Trophoblast cell (in vitro differentiated cells and primary cell): ENCODE measurements at regions not wholly inside any gene's neighbourhood (a gene's known extent, or its start where the extent isn't known, plus 50 kb on each side); places are given as distances from the start of the nearest gene placed in this dataset.

Experiments
- DNase-seq, 2 donors: peaks; one replicate each; pipeline ENCODE4 v3.0.0-alpha.2; 2016
- H2AFZ ChIP-seq: 2 replicates; pipeline ENCODE4 v1.6.1; 2013; ENCODE audit warnings: low read length, moderate library complexity, mild to moderate bottlenecking; ENCODE audit not compliant: insufficient read depth, poor library complexity
- H2AK5ac ChIP-seq: 2 replicates; pipeline ENCODE4 v1.6.1; 2013; ENCODE audit warnings: mild to moderate bottlenecking, low read length
- H2BK120ac ChIP-seq: 2 replicates; pipeline ENCODE4 v1.6.1; 2013; ENCODE audit warnings: low read length, mild to moderate bottlenecking, moderate library complexity; ENCODE audit not compliant: insufficient read depth, poor library complexity
- H2BK12ac ChIP-seq: 2 replicates; pipeline ENCODE4 v1.6.1; 2013; ENCODE audit warnings: mild to moderate bottlenecking, low read length, moderate library complexity
- H2BK5ac ChIP-seq: 2 replicates; pipeline ENCODE4 v1.6.1; 2013; ENCODE audit warnings: low read length, low read depth, moderate library complexity, mild to moderate bottlenecking; ENCODE audit not compliant: poor library complexity
- H3K14ac ChIP-seq: 2 replicates; pipeline ENCODE4 v1.6.1; 2013; ENCODE audit warnings: mild to moderate bottlenecking, low read length
- H3K18ac ChIP-seq: 2 replicates; pipeline ENCODE4 v1.6.1; 2013; ENCODE audit warnings: mild to moderate bottlenecking, low read length
- H3K23ac ChIP-seq: 2 replicates; pipeline ENCODE4 v1.6.1; 2013; ENCODE audit warnings: low read length
- H3K27ac ChIP-seq: 2 replicates; pipeline ENCODE4 v1.5.1; 2013; ENCODE audit warnings: low read depth, mild to moderate bottlenecking, inconsistent platforms, low read length, moderate library complexity
- H3K27me3 ChIP-seq: 2 replicates; pipeline ENCODE4 v1.6.1; 2013; ENCODE audit warnings: inconsistent platforms, mild to moderate bottlenecking, low read length, moderate library complexity; ENCODE audit not compliant: insufficient read depth
- H3K36me3 ChIP-seq, 2 experiments: 1 replicate in 1 of 2; 2 replicates in 1 of 2; pipeline ENCODE4 v1.6.1; 2013; ENCODE audit warnings: low read length in 2 of 2, mild to moderate bottlenecking in 2 of 2, moderate library complexity in 1 of 2; ENCODE audit not compliant: insufficient read depth in 2 of 2, control insufficient read depth in 1 of 2
- H3K4ac ChIP-seq: 2 replicates; pipeline ENCODE4 v1.6.1; 2013; ENCODE audit warnings: low read depth, mild to moderate bottlenecking, low read length, moderate library complexity
- H3K4me1 ChIP-seq, 2 experiments: 1 replicate in 1 of 2; 2 replicates in 1 of 2; pipeline ENCODE4 v1.6.1; 2013; ENCODE audit warnings: low read length in 2 of 2, mild to moderate bottlenecking in 2 of 2, moderate library complexity in 1 of 2; ENCODE audit not compliant: insufficient read depth in 2 of 2, control insufficient read depth in 1 of 2
- H3K4me2 ChIP-seq: 2 replicates; pipeline ENCODE4 v1.6.1; 2013; ENCODE audit warnings: inconsistent platforms, mild to moderate bottlenecking, low read length, moderate library complexity
- H3K4me3 ChIP-seq: 2 replicates; pipeline ENCODE4 v1.5.1; 2013; ENCODE audit warnings: mild to moderate bottlenecking, low read depth, low read length, inconsistent platforms
- H3K79me1 ChIP-seq: one replicate; pipeline ENCODE4 v1.6.1; 2013; ENCODE audit warnings: low read length
- H3K79me2 ChIP-seq: 2 replicates; pipeline ENCODE4 v1.6.1; 2013; ENCODE audit warnings: low read length, mild to moderate bottlenecking; ENCODE audit not compliant: control insufficient read depth, insufficient read depth, poor library complexity
- H3K9ac ChIP-seq: 2 replicates; pipeline ENCODE4 v1.6.1; 2013; ENCODE audit warnings: mild to moderate bottlenecking, low read length
- H3K9me3 ChIP-seq: 2 replicates; pipeline ENCODE4 v1.6.1; 2013; ENCODE audit warnings: low read depth, mild to moderate bottlenecking, control low read depth, inconsistent platforms, low read length; ENCODE audit not compliant: insufficient read depth
- H4K12ac ChIP-seq: 2 replicates; pipeline ENCODE4 v1.6.1; 2013; ENCODE audit warnings: low read depth, mild to moderate bottlenecking, low read length, moderate library complexity
- H4K8ac ChIP-seq: 2 replicates; pipeline ENCODE4 v1.6.1; 2013; ENCODE audit warnings: low read depth, mild to moderate bottlenecking, low read length, moderate library complexity
- H4K91ac ChIP-seq: one replicate; pipeline ENCODE4 v1.6.1; 2013; ENCODE audit warnings: low read depth, mild to moderate bottlenecking, low read length, moderate library complexity
- WGBS: extraction: QIAGEN DNeasy Blood & Tissue Kit; methylation state at CpG from one replicate; pipeline ENCODE4 v1.1.7; 2013; ENCODE audit warnings: missing lambda C conversion rate; ENCODE audit not compliant: insufficient read length, insufficient coverage; ENCODE audit errors: extremely low coverage; 5-methylcytosine and 5-hydroxymethylcytosine counted together

GRCh38 chr5:173834071-173834771 lies 53.9 kb upstream of the CPEB4 start:
- no peak overlapping the region for H3K9ac ChIP-seq

GRCh38 chr5:173835131-173835530 lies 53.0 kb upstream of the CPEB4 start:
- Histone ChIP-seq H2BK120ac (no peak overlapping the region), H3K14ac (no peak overlapping the region), H3K27ac (no peak overlapping the region), H2BK12ac (no peak overlapping the region), H4K12ac (no peak overlapping the region), H3K4ac (no peak overlapping the region), H4K8ac (no peak overlapping the region), H3K36me3 (no peaks in the 10 kb centered on the region), H2BK5ac (no peak overlapping the region), H3K18ac (no peak overlapping the region), H3K9me3 (no peaks in the 10 kb centered on the region), H3K27me3 (no peaks in the 10 kb centered on the region), H3K23ac (no peak overlapping the region), H2AFZ (no peak overlapping the region), H3K4me3 (no peak overlapping the region), H3K79me2 (no peaks in the 10 kb centered on the region), H2AK5ac (peak overlapping the region; percentile 9), H4K91ac (peak overlapping the region; percentile 39), H3K4me2 (no peak overlapping the region), H3K4me1 (peaks cover 1 to 3% of the 10 kb centered on the region in 2 experiments), H3K79me1 (peaks cover 1% of the 10 kb centered on the region), H3K9ac (no peak overlapping the region)
- DNase-seq = no peak
- WGBS = no CpG with 5 or more reads among the region's 3 CpGs

More at GRCh38 chr5:173834071-173834771, 53.9 kb upstream of the CPEB4 start:
- WGBS = no CpG with 5 or more reads among the region's 7 CpGs
- Histone ChIP-seq H2BK120ac (no peak overlapping the region), H3K18ac (no peak overlapping the region), H4K91ac (no peak overlapping the region), H3K79me1 (no peaks in the 10 kb centered on the region), H3K4me2 (no peak overlapping the region), H3K27ac (no peak overlapping the region), H3K36me3 (no peaks in the 10 kb centered on the region), H3K4me1 (peaks cover 8 to 10% of the 10 kb centered on the region in 2 experiments), H3K9me3 (no peaks in the 10 kb centered on the region), H2AFZ (no peak overlapping the region), H3K14ac (no peak overlapping the region), H3K27me3 (no peaks in the 10 kb centered on the region), H2BK5ac (no peak overlapping the region), H3K4me3 (no peak overlapping the region), H3K23ac (no peak overlapping the region), H3K79me2 (no peaks in the 10 kb centered on the region), H2AK5ac (no peak overlapping the region), H4K12ac (no peak overlapping the region), H2BK12ac (no peak overlapping the region), H4K8ac (no peak overlapping the region), H3K4ac (no peak overlapping the region)
- no peak for DNase-seq

GRCh38 chr5:173835661-173836060 lies 52.5 kb upstream of the CPEB4 start:
- H3K27ac ChIP-seq = no peak overlapping the region
- H4K91ac ChIP-seq = no peak overlapping the region
- H3K27me3 ChIP-seq = no peaks in the 10 kb centered on the region
- H4K8ac ChIP-seq = no peak overlapping the region
- H3K4me1 ChIP-seq = peaks cover 1 to 3% of the 10 kb centered on the region in 2 experiments
- H2BK120ac ChIP-seq = no peak overlapping the region
- H3K18ac ChIP-seq = no peak overlapping the region
- no peak overlapping the region for H3K9ac ChIP-seq
- no peak overlapping the region for H3K4ac ChIP-seq
- no peak overlapping the region for H2BK12ac ChIP-seq
- H4K12ac ChIP-seq = no peak overlapping the region
- no peak overlapping the region for H3K4me3 ChIP-seq
- WGBS = no CpG with 5 or more reads among the region's 6 CpGs
- H3K9me3 ChIP-seq = no peaks in the 10 kb centered on the region
- peaks cover 1% of the 10 kb centered on the region for H3K79me1 ChIP-seq
- no peak overlapping the region for H2BK5ac ChIP-seq
- H2AFZ ChIP-seq = no peak overlapping the region
- H3K14ac ChIP-seq = no peak overlapping the region
- H3K79me2 ChIP-seq = no peaks in the 10 kb centered on the region
- DNase-seq = peak; percentile 48 to 67
- no peak overlapping the region for H3K4me2 ChIP-seq
- H3K36me3 ChIP-seq = no peaks in the 10 kb centered on the region
- no peak overlapping the region for H3K23ac ChIP-seq
- H2AK5ac ChIP-seq = no peak overlapping the region

- no peak overlapping the region for H2AFZ ChIP-seq
- peaks cover 0 to 3% of the 10 kb centered on the region in 2 experiments for H3K4me1 ChIP-seq
- no peak overlapping the region for H3K4me2 ChIP-seq
- H3K23ac ChIP-seq = no peak overlapping the region
- no peak for DNase-seq
- H3K14ac ChIP-seq = no peak overlapping the region
- H3K9ac ChIP-seq = no peak overlapping the region
- no peaks in the 10 kb centered on the region for H3K79me2 ChIP-seq
- H3K79me1 ChIP-seq = peaks cover 1% of the 10 kb centered on the region
- WGBS = no CpG with 5 or more reads among the region's 3 CpGs
- no peaks in the 10 kb centered on the region for H3K27me3 ChIP-seq
- H3K27ac ChIP-seq = no peak overlapping the region
- H2BK5ac ChIP-seq = no peak overlapping the region
- H3K18ac ChIP-seq = no peak overlapping the region
- no peak overlapping the region for H4K8ac ChIP-seq
- H3K9me3 ChIP-seq = no peaks in the 10 kb centered on the region
- H4K12ac ChIP-seq = no peak overlapping the region
- no peak overlapping the region for H3K4ac ChIP-seq
- H2BK120ac ChIP-seq = no peak overlapping the region
- no peak overlapping the region for H2BK12ac ChIP-seq
- H3K36me3 ChIP-seq = no peaks in the 10 kb centered on the region
- H2AK5ac ChIP-seq = no peak overlapping the region
- H3K4me3 ChIP-seq = no peak overlapping the region
- no peak overlapping the region for H4K91ac ChIP-seq
These were observed 50.5 kb upstream of the CPEB4 start for GRCh38 chr5:173837654-173838053.
